GM21717 (cell line): ENCODE measurements at regions not wholly inside any gene's neighbourhood (a gene's known extent, or its start where the extent isn't known, plus 50 kb on each side); places are given as distances from the start of the nearest gene placed in this dataset.
"Not testable (repeated sequence)": the region's sequence is repeated elsewhere in the genome, so short reads cannot be mapped to it uniquely, and the experiment has no call there.

Source experiments
- ATAC-seq: cut with Tn5 transposase; IDR thresholded peaks from one replicate; pipeline ENCODE4 v1.9.1; 2021; ENCODE audit warnings: mild to moderate bottlenecking, moderate library complexity; ENCODE audit not compliant: unreplicated experiment

GRCh38 chr6:126949786-126950185, 168.7 kb upstream of the RSPO3 start:
- ATAC-seq, result no peak

GRCh38 chr6:126955621-126956020, 162.8 kb upstream of the RSPO3 start:
- ATAC-seq, result no peak

- ATAC-seq, result no peak
These were observed 160.8 kb upstream of the RSPO3 start for GRCh38 chr6:126957721-126958120.

- ATAC-seq, result no peak
These were observed 158.7 kb upstream of the RSPO3 start for GRCh38 chr6:126959765-126960164.

- ATAC-seq, result no peak
These were observed 155.2 kb upstream of the RSPO3 start for GRCh38 chr6:126963077-126963809.

GRCh38 chr6:126967296-126968005, 151.0 kb upstream of the RSPO3 start:
- no peak for ATAC-seq

- no peak for ATAC-seq
These were observed 142.1 kb upstream of the RSPO3 start for GRCh38 chr6:126976253-126976797.

- no peak for ATAC-seq
These were observed 134.7 kb upstream of the RSPO3 start for GRCh38 chr6:126983779-126984178.

- ATAC-seq, result not testable (repeated sequence)
These were observed 130.3 kb upstream of the RSPO3 start for GRCh38 chr6:126988125-126988524.

GRCh38 chr6:127000631-127001030, 117.8 kb upstream of the RSPO3 start:
- ATAC-seq, result no peak

GRCh38 chr6:127013865-127014264, 104.6 kb upstream of the RSPO3 start:
- no peak for ATAC-seq

- no peak for ATAC-seq
These were observed 102.6 kb upstream of the RSPO3 start for GRCh38 chr6:127015858-127016257.

- ATAC-seq, result no peak
These were observed 98.6 kb upstream of the RSPO3 start for GRCh38 chr6:127019828-127020227.

GRCh38 chr6:127022302-127022701, 96.2 kb upstream of the RSPO3 start:
- ATAC-seq, result no peak

- no peak for ATAC-seq
These were observed 95.3 kb upstream of the RSPO3 start for GRCh38 chr6:127023001-127023778.

- ATAC-seq, result no peak
These were observed 92.2 kb upstream of the RSPO3 start for GRCh38 chr6:127026247-127026646.

GRCh38 chr6:127030111-127030510, 88.4 kb upstream of the RSPO3 start:
- ATAC-seq, result no peak

- ATAC-seq, result no peak
These were observed 87.6 kb upstream of the RSPO3 start for GRCh38 chr6:127030836-127031235.

- no peak for ATAC-seq
These were observed 87.0 kb upstream of the RSPO3 start for GRCh38 chr6:127031511-127031910.

GRCh38 chr6:127032971-127033370, 85.5 kb upstream of the RSPO3 start:
- ATAC-seq, result no peak

GRCh38 chr6:127051571-127052260, 66.8 kb upstream of the RSPO3 start:
- ATAC-seq, result no peak
